H9 (cell line): ENCODE measurements at regions not wholly inside any gene's neighbourhood (a gene's known extent, or its start where the extent isn't known, plus 50 kb on each side); places are given as distances from the start of the nearest gene placed in this dataset.

Source experiments
- DNase-seq: peaks from one replicate; pipeline ENCODE4 v3.0.0-alpha.2; 2017
- H2AFZ ChIP-seq: one replicate; pipeline ENCODE4 v1.6.1; 2013; ENCODE audit warnings: mild to moderate bottlenecking, low read length, control low read depth, moderate library complexity
- H2AK5ac ChIP-seq: 2 replicates; pipeline ENCODE4 v1.6.1; 2013; ENCODE audit warnings: low read length, control low read depth, mixed read lengths; ENCODE audit not compliant: insufficient read length
- H2BK120ac ChIP-seq: one replicate; pipeline ENCODE4 v1.6.1; 2013; ENCODE audit warnings: low read depth, mild to moderate bottlenecking, low read length, control low read depth, inconsistent platforms; ENCODE audit not compliant: poor library complexity, severe bottlenecking
- H2BK12ac ChIP-seq: 2 replicates; pipeline ENCODE4 v1.6.1; 2013; ENCODE audit warnings: low read length, control low read depth, mixed read lengths, low read depth; ENCODE audit not compliant: insufficient read length
- H2BK15ac ChIP-seq: 2 replicates; pipeline ENCODE4 v1.6.1; 2013; ENCODE audit warnings: low read depth, low read length, control low read depth
- H2BK20ac ChIP-seq: one replicate; pipeline ENCODE4 v1.6.1; 2013; ENCODE audit warnings: low read depth, mild to moderate bottlenecking, low read length, control low read depth, inconsistent platforms; ENCODE audit not compliant: poor library complexity, severe bottlenecking
- H2BK5ac ChIP-seq: 2 replicates; pipeline ENCODE4 v1.6.1; 2013; ENCODE audit warnings: low read length, control low read depth, mixed read lengths; ENCODE audit not compliant: insufficient read length
- H3K14ac ChIP-seq: 2 replicates; pipeline ENCODE4 v1.6.1; 2013; ENCODE audit warnings: low read length, control low read depth; ENCODE audit not compliant: insufficient read depth
- H3K18ac ChIP-seq: 2 replicates; pipeline ENCODE4 v1.6.1; 2013; ENCODE audit warnings: low read depth, mild to moderate bottlenecking, mixed read lengths, low read length, control low read depth; ENCODE audit not compliant: insufficient read length
- H3K23ac ChIP-seq: 2 replicates; pipeline ENCODE4 v1.6.1; 2013; ENCODE audit warnings: low read length, control low read depth, mixed read lengths, low read depth; ENCODE audit not compliant: insufficient read length
- H3K23me2 ChIP-seq: 2 replicates; pipeline ENCODE4 v1.6.1; 2013; ENCODE audit warnings: low read depth, mild to moderate bottlenecking, mixed read lengths, low read length, control low read depth; ENCODE audit not compliant: insufficient read length, poor library complexity, severe bottlenecking
- H3K27ac ChIP-seq: 2 replicates; pipeline ENCODE4 v1.5.1; 2013; ENCODE audit warnings: low read length, control low read depth, mixed read lengths, low read depth; ENCODE audit not compliant: insufficient read length
- H3K27me3 ChIP-seq: 2 replicates; pipeline ENCODE4 v1.6.1; 2013; ENCODE audit warnings: low read length, control low read depth, inconsistent platforms; ENCODE audit not compliant: insufficient read depth
- H3K4ac ChIP-seq: 2 replicates; pipeline ENCODE4 v1.6.1; 2013; ENCODE audit warnings: low read depth, mild to moderate bottlenecking, control low read depth, inconsistent platforms, low read length, moderate library complexity
- H3K4me1 ChIP-seq: 2 replicates; pipeline ENCODE4 v1.6.1; 2013; ENCODE audit warnings: low read length, control low read depth, inconsistent platforms; ENCODE audit not compliant: insufficient read depth
- H3K4me2 ChIP-seq: 2 replicates; pipeline ENCODE4 v1.6.1; 2013; ENCODE audit warnings: low read length, control low read depth, mixed read lengths; ENCODE audit not compliant: insufficient read length, insufficient read depth
- H3K56ac ChIP-seq: 2 replicates; pipeline ENCODE4 v1.6.1; 2013; ENCODE audit warnings: low read depth, mild to moderate bottlenecking, mixed read lengths, low read length, control low read depth; ENCODE audit not compliant: insufficient read length
- H3K79me1 ChIP-seq: 2 replicates; pipeline ENCODE4 v1.6.1; 2013; ENCODE audit warnings: low read depth, mild to moderate bottlenecking, moderate library complexity, low read length, control low read depth, inconsistent platforms; ENCODE audit not compliant: insufficient read depth, poor library complexity, severe bottlenecking
- H3K79me2 ChIP-seq: 2 replicates; pipeline ENCODE4 v1.6.1; 2013; ENCODE audit warnings: low read length, control low read depth, inconsistent platforms; ENCODE audit not compliant: insufficient read depth
- H3K9ac ChIP-seq: 2 replicates; pipeline ENCODE4 v1.6.1; 2013; ENCODE audit warnings: low read length, control low read depth, mixed read lengths; ENCODE audit not compliant: insufficient read length; ENCODE audit errors: extremely low read depth
- H3K9me3 ChIP-seq: one replicate; pipeline ENCODE4 v1.6.1; 2013; ENCODE audit warnings: low read depth, low read length, inconsistent platforms; ENCODE audit not compliant: control insufficient read depth
- H3T11ph ChIP-seq: one replicate; pipeline ENCODE4 v1.6.1; 2013; ENCODE audit warnings: mild to moderate bottlenecking, low read length, control low read depth, inconsistent platforms
- H4K20me1 ChIP-seq: one replicate; pipeline ENCODE4 v1.6.1; 2013; ENCODE audit not compliant: control insufficient read depth, insufficient read length, insufficient read depth
- H4K5ac ChIP-seq: 2 replicates; pipeline ENCODE4 v1.6.1; 2013; ENCODE audit warnings: low read depth, mild to moderate bottlenecking, mixed read lengths, low read length, control low read depth; ENCODE audit not compliant: insufficient read length
- H4K8ac ChIP-seq: replicated peaks from 2 replicates; pipeline ENCODE4 v1.6.1; 2013; ENCODE audit warnings: low read length, control low read depth, mixed read lengths, low read depth; ENCODE audit not compliant: insufficient read length
- H4K91ac ChIP-seq: 2 replicates; pipeline ENCODE4 v1.6.1; 2013; ENCODE audit warnings: low read depth, mild to moderate bottlenecking, moderate library complexity, mixed read lengths, low read length, control low read depth; ENCODE audit not compliant: insufficient read length
- H3K27ac Mint-ChIP-seq, 3 experiments: 2 replicates in 2 of 3; 3 replicates in 1 of 3; pipeline ENCODE4 v1.8.0; 2020 to 2021; ENCODE audit warnings: mixed read lengths in 3 of 3, mild to moderate bottlenecking in 1 of 3, moderate library complexity in 1 of 3
- H3K27me3 Mint-ChIP-seq: 2 replicates; pipeline ENCODE4 v1.8.0; 2021; ENCODE audit warnings: low read depth, mild to moderate bottlenecking, moderate library complexity, mixed read lengths
- H3K36me3 Mint-ChIP-seq, 3 experiments: 2 replicates in 2 of 3; 3 replicates in 1 of 3; pipeline ENCODE4 v1.8.0; 2020 to 2021; ENCODE audit warnings: low read depth in 3 of 3, mixed read lengths in 3 of 3; ENCODE audit not compliant: insufficient read depth in 1 of 3
- H3K4me1 Mint-ChIP-seq, 2 experiments: 2 replicates each; pipeline ENCODE4 v1.8.0; 2020; ENCODE audit warnings: mixed read lengths in 2 of 2
- H3K4me3 Mint-ChIP-seq, 2 experiments: 2 replicates in 1 of 2; 3 replicates in 1 of 2; pipeline ENCODE4 v1.8.0; 2020 to 2021; ENCODE audit warnings: mild to moderate bottlenecking in 2 of 2, mixed read lengths in 2 of 2, moderate library complexity in 1 of 2
- H3K9me3 Mint-ChIP-seq, 2 experiments: 2 replicates in 1 of 2; 3 replicates in 1 of 2; pipeline ENCODE4 v1.8.0; 2020; ENCODE audit warnings: mild to moderate bottlenecking in 2 of 2, mixed read lengths in 2 of 2, moderate library complexity in 1 of 2
- WGBS: extraction: QIAGEN DNeasy Blood & Tissue Kit; methylation state at CpG from one replicate; pipeline ENCODE4 v1.1.7; 2013; ENCODE audit warnings: missing lambda C conversion rate, low lambda C conversion rate, mixed read lengths; ENCODE audit not compliant: insufficient read length; ENCODE audit errors: extremely low coverage; 5-methylcytosine and 5-hydroxymethylcytosine counted together
- TF ChIP-seq, protein P1 (sequence below): fragments of 200-600 bp; sonication (generic); conservative IDR thresholded peaks from 3 replicates; pipeline ENCODE4 v1.8.0; 2021; ENCODE audit warnings: antibody characterized with exemption, mild to moderate bottlenecking

DNA sequence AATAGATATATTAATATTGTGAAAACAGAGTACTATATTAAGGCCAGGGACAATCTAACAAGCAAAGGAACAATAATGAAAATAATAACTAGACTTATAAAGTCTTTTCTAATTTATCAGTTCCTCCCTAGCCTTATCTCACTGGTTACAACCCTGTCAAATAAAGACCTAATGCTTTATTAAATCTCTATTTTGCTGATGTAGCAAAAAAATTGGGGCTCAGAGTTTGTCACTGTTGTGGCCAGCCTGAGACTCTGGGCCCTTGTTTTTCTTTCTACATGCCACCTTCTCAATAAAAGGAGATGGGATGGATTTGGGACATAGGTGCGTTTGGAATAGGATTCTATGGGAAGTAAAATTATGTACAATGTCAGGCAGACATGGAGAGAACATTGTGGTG is 937.0 kb downstream of the IGSF11 start:
- H3K9me3 ChIP-seq, result peaks cover 13% of the 10 kb centered on the region
- no peak overlapping the region for H3K4ac ChIP-seq
- H3K4me1 ChIP-seq, result no peaks in the 10 kb centered on the region
- H3T11ph ChIP-seq, result no peak overlapping the region
- no peak overlapping the region for H4K91ac ChIP-seq
- H3K27me3 ChIP-seq, result no peaks in the 10 kb centered on the region
- H3K27me3 Mint-ChIP-seq, result no peaks in the 10 kb centered on the region
- no CpG with 5 or more reads among the region's 1 CpG for WGBS
- peaks cover 10 to 24% (median 15%) of the 10 kb centered on the region in 3 experiments for H3K36me3 Mint-ChIP-seq
- no peaks in the 10 kb centered on the region for H3K79me2 ChIP-seq
- H4K8ac ChIP-seq, result no peak overlapping the region
- H3K27ac ChIP-seq, result no peak overlapping the region
- H4K5ac ChIP-seq, result no peak overlapping the region
- no peak for DNase-seq
- H3K4me2 ChIP-seq, result no peak overlapping the region
- H3K56ac ChIP-seq, result no peak overlapping the region
- no peak overlapping the region for H3K23ac ChIP-seq
- no peak overlapping the region for H2AK5ac ChIP-seq
- H3K14ac ChIP-seq, result no peak overlapping the region
- no peak overlapping the region for H3K4me3 Mint-ChIP-seq
- H4K20me1 ChIP-seq, result no peaks in the 10 kb centered on the region
- TF ChIP-seq, protein P1, sequence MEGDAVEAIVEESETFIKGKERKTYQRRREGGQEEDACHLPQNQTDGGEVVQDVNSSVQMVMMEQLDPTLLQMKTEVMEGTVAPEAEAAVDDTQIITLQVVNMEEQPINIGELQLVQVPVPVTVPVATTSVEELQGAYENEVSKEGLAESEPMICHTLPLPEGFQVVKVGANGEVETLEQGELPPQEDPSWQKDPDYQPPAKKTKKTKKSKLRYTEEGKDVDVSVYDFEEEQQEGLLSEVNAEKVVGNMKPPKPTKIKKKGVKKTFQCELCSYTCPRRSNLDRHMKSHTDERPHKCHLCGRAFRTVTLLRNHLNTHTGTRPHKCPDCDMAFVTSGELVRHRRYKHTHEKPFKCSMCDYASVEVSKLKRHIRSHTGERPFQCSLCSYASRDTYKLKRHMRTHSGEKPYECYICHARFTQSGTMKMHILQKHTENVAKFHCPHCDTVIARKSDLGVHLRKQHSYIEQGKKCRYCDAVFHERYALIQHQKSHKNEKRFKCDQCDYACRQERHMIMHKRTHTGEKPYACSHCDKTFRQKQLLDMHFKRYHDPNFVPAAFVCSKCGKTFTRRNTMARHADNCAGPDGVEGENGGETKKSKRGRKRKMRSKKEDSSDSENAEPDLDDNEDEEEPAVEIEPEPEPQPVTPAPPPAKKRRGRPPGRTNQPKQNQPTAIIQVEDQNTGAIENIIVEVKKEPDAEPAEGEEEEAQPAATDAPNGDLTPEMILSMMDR, result no peak
- H2BK20ac ChIP-seq, result no peak overlapping the region
- H3K9me3 Mint-ChIP-seq, result peaks cover 29 to 30% of the 10 kb centered on the region in 2 experiments
- H3K27ac Mint-ChIP-seq, result no peak overlapping the region
- H3K9ac ChIP-seq, result no peak overlapping the region
- no peak overlapping the region for H2BK15ac ChIP-seq
- H3K23me2 ChIP-seq, result no peaks in the 10 kb centered on the region
- H3K4me1 Mint-ChIP-seq, result no peaks in the 10 kb centered on the region
- H3K79me1 ChIP-seq, result no peaks in the 10 kb centered on the region
- no peak overlapping the region for H3K18ac ChIP-seq
- no peak overlapping the region for H2BK120ac ChIP-seq
- H2AFZ ChIP-seq, result no peak overlapping the region
- no peak overlapping the region for H2BK5ac ChIP-seq
- H2BK12ac ChIP-seq, result no peak overlapping the region
